ENCODE measurements at regions not wholly inside any gene's neighbourhood (a gene's known extent, or its start where the extent isn't known, plus 50 kb on each side); places are given as distances from the start of the nearest gene placed in this dataset.

DNA sequence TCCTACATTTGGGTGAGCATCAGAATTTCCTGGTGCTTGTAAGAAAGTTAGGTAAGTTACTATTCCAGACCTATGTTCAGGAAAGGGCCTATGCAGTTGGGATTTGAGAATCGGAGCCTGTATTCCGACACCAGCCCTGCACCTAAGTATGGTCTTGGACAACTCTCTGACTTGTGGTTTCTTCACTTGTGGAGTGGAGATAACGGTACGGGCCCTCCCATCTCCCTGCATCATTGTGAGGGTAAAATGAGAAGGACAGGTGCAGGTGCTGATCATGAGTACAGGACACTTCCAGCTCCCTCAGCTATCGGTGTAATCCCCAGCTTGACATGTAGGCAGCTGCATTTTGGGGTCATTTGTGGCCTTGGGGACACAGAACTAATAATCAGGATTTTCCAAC, 138.3 kb upstream of the NAMPT start:
- DNase-seq (no peak), ATAC-seq (no peak)
- H3K36me3 ChIP-seq (ENCODE audit: low read depth): no peaks in the 10 kb centered on the region
- peaks cover 9% of the 10 kb centered on the region for H3K4me1 ChIP-seq (ENCODE audit: low read depth)
- no peaks in the 10 kb centered on the region for H3K9me3 ChIP-seq
- intact Hi-C loops (cut with DNase I, micrococcal nuclease): no loop called here
- no peak for TF ChIP-seq CTCF (IDR thresholded peaks at IDR 0.05)
- no peak overlapping the region for H3K4me3 ChIP-seq

- no peaks in the 10 kb centered on the region for H3K36me3 ChIP-seq (ENCODE audit: low read depth)
- no peak for TF ChIP-seq CTCF (IDR thresholded peaks at IDR 0.05)
- intact Hi-C loops (cut with DNase I, micrococcal nuclease): no loop called here
- no peaks in the 10 kb centered on the region for H3K9me3 ChIP-seq
- H3K4me1 ChIP-seq (ENCODE audit: low read depth): peaks cover 9% of the 10 kb centered on the region
- no peak overlapping the region for H3K4me3 ChIP-seq
- DNase-seq (peak; percentile 40 to 77 (median 54)), ATAC-seq (peak; percentile 37)
These were observed 136.5 kb upstream of the NAMPT start for GRCh38 chr7:106421181-106421762.

DNA sequence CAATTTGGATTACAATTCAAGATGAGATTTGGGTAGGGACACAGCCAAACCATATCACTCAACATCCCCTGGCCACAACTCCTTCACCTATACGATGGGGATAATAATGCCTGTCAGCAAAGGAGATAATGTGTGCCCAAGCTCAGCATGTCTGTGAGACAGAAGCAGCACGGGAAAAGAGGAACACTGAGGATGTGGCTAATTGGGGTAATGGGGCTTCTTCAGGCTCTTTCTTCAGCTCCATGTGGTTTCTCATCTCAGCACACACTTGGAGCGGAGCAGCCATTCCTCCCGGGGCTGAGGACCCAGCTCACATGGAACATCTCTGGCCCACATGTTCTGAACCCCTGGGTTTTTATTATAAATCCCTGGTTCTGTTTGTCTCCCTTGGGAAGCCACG, 136.0 kb upstream of the NAMPT start:
- peaks cover 4% of the 10 kb centered on the region for H3K9me3 ChIP-seq
- H3K36me3 ChIP-seq (ENCODE audit: low read depth): no peaks in the 10 kb centered on the region
- TF ChIP-seq CTCF (IDR thresholded peaks at IDR 0.05): no peak
- H3K4me3 ChIP-seq: no peak overlapping the region
- DNase-seq (no peak), ATAC-seq (no peak)
- intact Hi-C loops (cut with DNase I, micrococcal nuclease): no loop called here
- H3K4me1 ChIP-seq (ENCODE audit: low read depth): peaks cover 9% of the 10 kb centered on the region

GRCh38 chr7:106420210-106420609, 135.4 kb upstream of the NAMPT start:
- DNase-seq (no peak), ATAC-seq (no peak)
- no peak for TF ChIP-seq CTCF (IDR thresholded peaks at IDR 0.05)
- intact Hi-C loops (cut with DNase I, micrococcal nuclease): no loop called here
- Histone ChIP-seq H3K9me3 (peaks cover 4% of the 10 kb centered on the region), H3K4me3 (no peak overlapping the region), H3K4me1 (ENCODE audit: low read depth) (peaks cover 6% of the 10 kb centered on the region), H3K36me3 (ENCODE audit: low read depth) (no peaks in the 10 kb centered on the region)

DNA sequence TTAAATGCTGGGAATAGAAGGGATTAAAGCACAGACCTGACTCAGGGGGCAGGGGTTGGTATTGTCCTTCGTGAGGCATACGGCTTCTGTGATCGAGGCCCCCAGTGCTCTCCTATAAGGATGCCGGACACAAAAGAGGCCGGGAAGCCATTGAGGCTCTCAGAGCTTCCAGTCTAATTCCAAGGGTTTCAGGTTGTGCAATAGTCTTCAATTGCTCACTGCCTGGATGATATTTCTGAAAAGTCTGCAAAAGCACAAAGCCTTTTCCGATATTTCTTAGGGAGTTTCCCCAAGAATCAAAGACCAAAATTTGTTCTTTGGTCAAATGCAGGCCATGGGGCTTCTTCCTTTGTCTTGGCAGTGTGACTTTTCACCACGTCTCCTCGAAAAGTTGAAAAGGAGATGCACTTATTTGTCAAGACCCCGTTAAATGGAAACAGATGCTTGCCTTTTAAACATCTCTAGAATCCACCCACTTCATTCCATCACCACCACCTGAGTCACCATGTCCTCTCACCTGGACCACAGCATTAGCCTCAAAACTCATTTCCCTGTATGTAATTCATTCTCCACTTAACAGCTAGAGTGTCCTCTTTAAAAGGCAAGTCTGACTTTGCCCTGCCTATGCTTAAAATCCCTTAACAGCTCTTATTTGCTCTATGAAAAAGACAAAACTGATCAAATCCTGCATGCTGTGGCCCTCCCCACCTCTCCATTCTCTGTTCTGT, 134.8 kb upstream of the NAMPT start:
- peaks cover under 1% of the 10 kb centered on the region for H3K4me1 ChIP-seq (ENCODE audit: low read depth)
- intact Hi-C loops (cut with DNase I, micrococcal nuclease): no loop called here

More for the DNA sequence above, 134.8 kb upstream of the NAMPT start:
- Histone ChIP-seq H3K4me3 (no peak overlapping the region), H3K36me3 (ENCODE audit: low read depth) (no peaks in the 10 kb centered on the region), H3K9me3 (peaks cover 4% of the 10 kb centered on the region)
- ATAC-seq (no peak), DNase-seq (no peak)
- TF ChIP-seq CTCF (IDR thresholded peaks at IDR 0.05): no peak
